Immature natural killer cell (primary cell): ENCODE measurements at regions not wholly inside any gene's neighbourhood (a gene's known extent, or its start where the extent isn't known, plus 50 kb on each side); places are given as distances from the start of the nearest gene placed in this dataset.

Experiments used
- DNase-seq, 3 donors: peaks; one replicate each; pipeline ENCODE4 v3.0.0; 2022; ENCODE audit warnings: mixed read lengths in 1 of 3
- H3K27ac Mint-ChIP-seq, 6 donors: one replicate each; pipeline ENCODE4 v1.8.0; 2020; ENCODE audit warnings: mixed read lengths in 6 of 6, mild to moderate bottlenecking in 5 of 6, inconsistent platforms in 4 of 6, moderate library complexity in 3 of 6
- H3K27me3 Mint-ChIP-seq, 3 donors: one replicate each; pipeline ENCODE4 v1.8.0; 2020 to 2021; ENCODE audit warnings: low read depth in 3 of 3, mild to moderate bottlenecking in 3 of 3, mixed read lengths in 3 of 3, moderate library complexity in 3 of 3, inconsistent platforms in 1 of 3
- H3K36me3 Mint-ChIP-seq, 3 donors: one replicate each; pipeline ENCODE4 v1.8.0; 2020; ENCODE audit warnings: mixed read lengths in 3 of 3, inconsistent platforms in 2 of 3, mild to moderate bottlenecking in 2 of 3
- H3K4me1 Mint-ChIP-seq, 2 donors: one replicate each; pipeline ENCODE4 v1.8.0; 2020; ENCODE audit warnings: inconsistent platforms in 2 of 2, mild to moderate bottlenecking in 2 of 2, mixed read lengths in 2 of 2, moderate library complexity in 1 of 2
- H3K4me3 Mint-ChIP-seq, 5 donors: one replicate each; pipeline ENCODE4 v1.8.0; 2020; ENCODE audit warnings: mild to moderate bottlenecking in 5 of 5, mixed read lengths in 5 of 5, inconsistent platforms in 3 of 5, moderate library complexity in 3 of 5
- H3K9me3 Mint-ChIP-seq, 6 donors: one replicate each; pipeline ENCODE4 v1.8.0; 2020; ENCODE audit warnings: mild to moderate bottlenecking in 6 of 6, mixed read lengths in 6 of 6, inconsistent platforms in 4 of 6, moderate library complexity in 3 of 6

DNA sequence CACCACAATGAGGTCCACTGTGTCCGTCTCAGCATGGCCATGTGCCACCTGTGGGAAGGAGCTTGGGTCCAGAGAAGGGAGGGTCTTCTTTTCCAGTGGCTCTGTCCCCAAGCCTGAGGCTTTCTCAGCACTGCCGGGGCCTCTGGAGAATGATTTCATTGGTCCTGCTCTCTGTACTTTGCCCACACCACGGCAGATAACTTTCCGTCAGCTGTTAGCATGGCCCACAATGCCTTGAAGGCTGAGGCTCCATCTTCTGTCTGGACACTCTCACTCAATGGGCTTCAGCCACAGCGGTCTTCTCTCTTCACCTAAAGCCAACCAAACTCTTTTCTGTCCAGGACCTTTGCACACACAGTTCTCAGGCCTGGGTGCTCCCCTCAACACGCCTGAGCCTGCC is 192.5 kb downstream of the CXCL12 start:
- Mint-ChIP-seq H3K27me3 (peaks cover 0 to 4% (median 1%) of the 10 kb centered on the region in 3 donors), H3K4me1 (no peaks in the 10 kb centered on the region), H3K27ac (no peak overlapping the region), H3K9me3 (peaks cover 0 to 7% (median 0%) of the 10 kb centered on the region in 6 donors), H3K36me3 (no peaks in the 10 kb centered on the region), H3K4me3 (no peak overlapping the region)
- DNase-seq = no peak

DNA sequence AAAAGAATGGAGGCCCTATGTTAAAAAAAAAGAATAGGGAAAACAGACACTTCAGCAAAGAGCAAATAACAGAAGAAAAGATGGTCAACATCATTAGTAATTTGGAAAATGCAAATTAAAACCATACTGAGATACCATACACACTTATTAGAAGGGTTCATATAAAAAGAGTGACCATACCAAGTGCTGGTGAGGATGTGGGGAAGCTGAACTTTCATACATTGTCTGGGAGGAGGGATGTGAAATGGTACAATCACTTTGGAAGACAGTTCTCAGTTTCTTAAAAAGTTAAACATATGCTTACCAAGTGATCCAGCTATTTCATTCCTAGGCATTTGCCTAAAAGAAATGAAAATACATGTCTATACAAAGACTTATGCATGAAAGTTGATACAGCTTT is 194.4 kb downstream of the CXCL12 start:
- Mint-ChIP-seq H3K36me3 (no peaks in the 10 kb centered on the region), H3K9me3 (peaks cover 0 to 7% (median 0%) of the 10 kb centered on the region in 6 donors), H3K27me3 (peaks cover 0 to 9% (median 1%) of the 10 kb centered on the region in 3 donors), H3K4me3 (no peak overlapping the region), H3K4me1 (no peaks in the 10 kb centered on the region), H3K27ac (no peak overlapping the region)
- DNase-seq = no peak

DNA sequence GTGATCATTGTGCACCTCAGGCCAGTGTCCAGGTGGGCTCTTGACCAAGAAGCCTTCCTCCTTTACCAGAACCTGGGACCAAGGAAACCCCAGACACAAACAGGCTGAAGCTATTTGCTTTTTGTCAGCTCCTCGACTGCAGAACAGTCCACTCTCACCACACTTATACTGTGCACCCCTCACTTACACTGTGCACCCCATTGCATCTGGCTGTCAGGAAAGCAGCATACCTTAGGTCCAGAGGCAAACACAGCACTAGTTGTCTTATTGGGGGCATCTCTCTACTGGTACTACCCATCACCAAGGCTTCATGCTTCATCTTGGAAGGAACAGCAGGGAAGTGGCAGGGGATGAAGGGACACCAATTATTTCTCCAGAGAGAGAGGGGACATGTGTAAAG is 198.1 kb downstream of the CXCL12 start:
- Mint-ChIP-seq H3K9me3 (peaks cover 0 to 7% (median 0%) of the 10 kb centered on the region in 6 donors), H3K4me1 (no peaks in the 10 kb centered on the region), H3K36me3 (no peaks in the 10 kb centered on the region), H3K27ac (no peak overlapping the region), H3K27me3 (peaks cover 0 to 11% (median 1%) of the 10 kb centered on the region in 3 donors), H3K4me3 (no peak overlapping the region)
- DNase-seq = no peak

DNA sequence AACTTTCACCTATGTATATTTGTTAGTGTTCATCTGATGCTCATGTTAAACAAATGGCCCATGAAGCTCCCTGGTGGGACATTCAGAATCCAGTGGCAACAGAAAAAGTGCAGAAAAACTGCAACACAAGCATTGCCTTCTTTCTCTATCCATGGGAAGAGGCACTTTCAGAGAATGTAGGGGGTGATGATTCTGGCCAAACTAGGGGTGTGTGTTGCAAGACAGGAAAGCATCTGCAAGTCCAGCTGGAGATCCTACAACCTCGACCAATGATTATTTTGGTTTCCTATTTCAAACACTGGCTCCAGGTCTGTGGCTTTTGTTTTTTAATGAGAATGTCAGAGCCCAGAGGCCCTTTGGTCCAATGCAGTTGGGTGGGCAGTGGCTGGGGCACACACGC is 198.7 kb downstream of the CXCL12 start:
- DNase-seq = no peak
- no peaks in the 10 kb centered on the region for H3K36me3 Mint-ChIP-seq
- peaks cover 0 to 7% (median 0%) of the 10 kb centered on the region in 6 donors for H3K9me3 Mint-ChIP-seq
- peaks cover 0 to 10% (median 1%) of the 10 kb centered on the region in 3 donors for H3K27me3 Mint-ChIP-seq
- H3K4me1 Mint-ChIP-seq = no peaks in the 10 kb centered on the region
- H3K4me3 Mint-ChIP-seq = no peak overlapping the region
- no peak overlapping the region for H3K27ac Mint-ChIP-seq

DNA sequence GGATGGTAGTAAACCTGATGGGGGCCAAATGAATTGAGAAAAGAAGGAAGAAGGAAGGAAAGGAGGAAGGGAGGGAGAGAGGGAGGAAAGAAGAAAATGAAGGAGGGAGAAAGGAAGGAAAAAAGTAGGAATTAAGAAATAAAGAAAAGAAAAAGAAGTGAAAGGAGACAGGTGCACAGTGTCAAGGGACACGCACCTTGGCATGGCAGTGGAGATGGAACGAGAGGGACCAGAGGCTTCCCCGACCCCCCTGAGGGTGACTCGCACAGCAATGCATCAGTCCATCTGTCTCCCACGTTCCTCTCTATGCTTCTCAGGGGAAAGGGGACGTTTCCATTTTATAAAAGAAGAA is 199.6 kb downstream of the CXCL12 start:
- Mint-ChIP-seq H3K27ac (no peak overlapping the region), H3K9me3 (peaks cover 0 to 7% (median 0%) of the 10 kb centered on the region in 6 donors), H3K36me3 (no peaks in the 10 kb centered on the region), H3K27me3 (peaks cover 0 to 10% (median 1%) of the 10 kb centered on the region in 3 donors), H3K4me1 (no peaks in the 10 kb centered on the region), H3K4me3 (no peak overlapping the region)
- no peak for DNase-seq

DNA sequence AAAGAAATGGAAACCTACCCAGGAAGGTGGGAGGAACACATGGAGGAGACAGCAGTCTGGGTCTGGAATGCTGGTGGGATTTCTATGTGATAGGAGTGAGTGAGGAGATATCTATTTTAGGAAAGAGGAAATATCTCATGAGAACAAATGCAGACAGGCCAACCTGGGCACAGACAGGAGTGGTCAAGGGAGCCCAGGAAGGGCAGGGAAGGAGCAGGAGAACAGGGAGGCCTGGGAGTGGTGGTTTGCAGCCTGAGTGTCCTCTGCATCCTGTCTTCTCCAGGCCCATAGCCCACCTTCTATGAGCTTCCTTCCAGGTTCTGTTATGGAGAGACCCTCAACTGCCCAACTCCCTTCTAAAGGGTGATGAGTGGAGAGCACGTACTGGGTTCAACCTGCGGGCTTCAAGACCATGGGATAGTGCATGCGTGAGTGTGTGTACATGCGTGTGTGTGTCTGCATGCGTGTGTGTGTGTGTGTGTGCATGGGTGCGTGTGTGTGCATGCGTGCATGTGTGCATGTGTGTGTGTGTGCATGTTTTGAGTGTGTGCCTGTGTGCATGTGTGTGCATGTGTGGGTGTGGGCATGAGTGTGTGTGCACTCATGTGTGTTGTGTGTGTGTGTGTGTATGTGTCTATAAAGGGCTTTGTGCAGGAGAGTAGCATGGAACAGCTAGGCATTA is 200.1 kb downstream of the CXCL12 start:
- H3K27ac Mint-ChIP-seq = no peak overlapping the region
- no peaks in the 10 kb centered on the region for H3K4me1 Mint-ChIP-seq
- DNase-seq = no peak
- H3K36me3 Mint-ChIP-seq = no peaks in the 10 kb centered on the region
- H3K4me3 Mint-ChIP-seq = no peak overlapping the region
- peaks cover 0 to 7% (median 0%) of the 10 kb centered on the region in 6 donors for H3K9me3 Mint-ChIP-seq
- peaks cover 0 to 10% (median 1%) of the 10 kb centered on the region in 3 donors for H3K27me3 Mint-ChIP-seq

DNA sequence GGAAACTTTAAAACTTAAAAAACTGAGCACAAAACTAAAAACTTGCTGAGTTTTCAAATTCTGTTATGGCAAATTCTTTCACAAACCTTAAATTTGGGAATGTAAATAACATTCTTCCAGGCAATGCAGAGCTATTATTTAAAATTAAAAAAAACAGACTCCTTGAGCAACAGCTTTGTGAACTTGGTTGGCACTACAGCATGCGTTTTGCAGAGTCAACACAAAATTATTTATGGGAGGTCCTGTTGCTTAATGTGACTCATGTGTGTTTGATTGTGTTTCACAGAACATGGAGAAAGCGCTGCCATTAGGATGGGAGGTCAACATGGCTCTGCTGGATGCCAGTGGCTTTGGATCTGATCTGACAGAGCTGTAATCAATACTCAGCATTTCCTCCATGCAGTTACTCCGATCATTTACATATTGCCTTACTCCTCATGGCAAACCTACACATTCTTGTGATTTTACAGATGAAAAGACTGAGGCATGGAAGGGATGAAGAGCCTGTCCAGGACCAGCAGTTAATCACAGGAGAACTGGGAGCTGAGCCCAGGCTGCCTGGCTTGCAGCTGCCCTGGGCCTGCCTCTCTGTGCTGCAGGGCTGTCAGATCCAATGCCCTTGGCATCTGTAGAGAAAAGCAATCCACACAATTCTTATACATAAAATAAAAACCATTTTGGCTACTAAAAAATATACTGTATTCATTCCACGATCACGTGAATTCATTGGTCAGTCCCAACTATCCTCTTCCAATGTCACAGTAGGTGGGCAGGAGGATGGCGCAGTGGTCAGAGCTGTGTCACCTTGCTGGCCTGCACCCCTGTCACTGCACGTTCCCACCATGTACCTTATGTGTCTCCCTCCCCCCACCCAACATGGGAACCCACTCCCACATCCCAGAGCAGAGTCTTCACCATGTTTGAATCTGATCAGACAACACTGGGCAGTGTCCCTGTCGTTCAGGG is 200.9 kb downstream of the CXCL12 start:
- DNase-seq = no peak
- Mint-ChIP-seq H3K27me3 (peaks cover 0 to 7% (median 1%) of the 10 kb centered on the region in 3 donors), H3K4me1 (no peaks in the 10 kb centered on the region), H3K4me3 (no peak overlapping the region), H3K9me3 (peaks cover 0 to 4% (median 0%) of the 10 kb centered on the region in 6 donors), H3K36me3 (no peaks in the 10 kb centered on the region), H3K27ac (no peak overlapping the region)

DNA sequence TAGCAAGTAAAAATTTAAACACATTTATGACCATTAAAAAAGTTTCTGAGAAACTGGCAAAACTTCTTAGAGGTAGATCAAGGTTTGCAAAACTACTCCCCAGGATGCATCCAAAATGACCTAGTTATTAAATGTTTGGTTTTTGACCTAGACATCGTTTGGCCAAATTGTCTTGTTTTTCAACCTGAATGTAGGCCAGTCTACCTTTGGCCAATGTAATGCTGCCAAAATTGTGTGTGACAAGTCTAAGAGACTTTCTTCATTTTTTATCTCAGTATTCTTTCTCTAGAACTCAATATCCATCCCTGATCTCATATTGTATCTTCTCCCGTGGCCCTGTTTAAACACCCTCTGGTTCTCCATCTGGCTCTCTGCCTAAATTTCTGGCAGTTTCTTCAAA is 202.0 kb downstream of the CXCL12 start:
- Mint-ChIP-seq H3K9me3 (no peaks in the 10 kb centered on the region), H3K27me3 (peaks cover 0 to 10% (median 1%) of the 10 kb centered on the region in 3 donors), H3K4me3 (no peak overlapping the region), H3K36me3 (no peaks in the 10 kb centered on the region), H3K27ac (no peak overlapping the region), H3K4me1 (no peaks in the 10 kb centered on the region)
- no peak for DNase-seq

DNA sequence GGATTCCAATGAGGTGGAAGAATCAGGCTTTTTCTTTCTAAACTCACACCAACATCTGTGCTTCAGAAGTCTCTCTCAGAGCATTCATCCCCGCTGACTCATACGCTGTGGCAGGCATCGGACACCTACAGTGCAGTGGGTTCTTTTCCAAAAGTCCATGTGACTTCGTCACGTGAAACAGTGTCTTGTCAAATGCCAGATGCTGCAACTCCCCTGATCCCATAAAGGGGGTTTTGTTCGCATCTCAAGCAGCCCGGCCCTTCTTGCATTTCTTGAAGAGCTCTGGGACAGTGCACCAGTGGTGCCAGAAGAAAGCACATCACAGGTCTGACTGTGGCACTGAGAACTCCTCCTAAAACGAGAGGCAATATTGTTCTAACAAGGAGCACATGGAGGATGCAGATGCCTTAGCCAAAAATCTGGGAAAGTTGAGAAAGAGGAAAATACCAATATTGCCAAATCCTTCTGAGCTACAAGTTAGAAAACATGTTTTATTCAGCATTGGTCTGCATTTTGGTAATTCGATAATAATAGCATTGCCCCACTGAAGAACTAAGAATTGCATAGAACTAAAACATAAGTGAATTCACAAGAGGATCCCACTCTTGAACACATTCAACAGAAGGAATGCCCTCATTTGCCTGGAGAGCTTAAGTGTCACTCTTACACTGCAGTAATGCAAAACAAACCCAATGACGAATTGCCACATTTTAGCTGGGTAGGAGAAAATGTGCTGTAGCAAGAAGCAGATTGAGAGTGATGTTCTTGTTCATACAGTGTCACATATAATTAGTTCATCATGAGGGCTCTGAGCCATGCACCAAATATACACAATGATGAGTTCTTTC is 204.4 kb downstream of the CXCL12 start:
- no peak for DNase-seq

DNA sequence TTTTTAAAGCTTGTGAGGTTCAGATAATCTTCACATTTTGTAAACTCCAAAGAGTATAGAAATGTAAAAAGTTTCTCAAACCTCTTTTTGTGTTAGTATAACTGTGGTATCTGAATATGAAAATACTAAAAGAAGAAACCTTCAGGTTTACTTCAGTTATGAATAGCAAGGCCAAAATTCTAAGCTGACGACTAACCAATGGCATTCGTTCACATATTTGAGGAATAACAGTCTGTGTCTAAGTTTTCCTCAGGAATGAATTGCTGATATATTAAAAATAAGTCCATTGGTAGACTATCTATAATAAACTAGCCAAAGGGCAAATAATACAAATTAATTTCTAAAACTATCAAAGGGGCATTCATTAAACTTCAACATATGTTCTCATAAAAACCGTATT is 206.0 kb downstream of the CXCL12 start:
- H3K4me3 Mint-ChIP-seq = no peak overlapping the region
- no peak overlapping the region for H3K27ac Mint-ChIP-seq
- no peak for DNase-seq
- H3K4me1 Mint-ChIP-seq = no peaks in the 10 kb centered on the region
- no peaks in the 10 kb centered on the region for H3K36me3 Mint-ChIP-seq
- no peaks in the 10 kb centered on the region for H3K9me3 Mint-ChIP-seq
- peaks cover 0 to 5% (median 3%) of the 10 kb centered on the region in 3 donors for H3K27me3 Mint-ChIP-seq

More for the DNA sequence above, 204.4 kb downstream of the CXCL12 start:
- Mint-ChIP-seq H3K9me3 (no peaks in the 10 kb centered on the region), H3K36me3 (no peaks in the 10 kb centered on the region), H3K27ac (no peak overlapping the region), H3K4me3 (no peak overlapping the region), H3K27me3 (peaks cover 0 to 8% (median 1%) of the 10 kb centered on the region in 3 donors), H3K4me1 (no peaks in the 10 kb centered on the region)

DNA sequence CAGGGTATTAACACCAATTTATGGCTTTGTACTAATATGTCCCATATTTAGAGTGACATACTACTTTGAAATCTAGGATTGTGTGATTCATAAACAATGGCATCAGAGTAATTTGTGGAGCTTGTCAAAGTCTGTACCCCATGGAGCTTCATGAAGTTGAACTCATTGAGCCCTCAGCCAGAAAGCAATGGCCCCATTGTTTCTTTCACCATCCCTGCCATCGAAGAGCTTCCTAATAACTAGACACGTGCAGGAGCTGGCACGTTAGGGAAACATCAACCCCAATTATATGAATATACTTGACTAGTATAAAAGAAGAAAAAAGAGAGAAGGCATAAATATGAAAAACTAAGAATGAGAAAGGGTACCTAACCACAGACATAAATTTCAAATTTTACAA is 206.6 kb downstream of the CXCL12 start:
- Mint-ChIP-seq H3K4me1 (no peaks in the 10 kb centered on the region), H3K36me3 (no peaks in the 10 kb centered on the region), H3K4me3 (no peak overlapping the region), H3K27ac (no peak overlapping the region), H3K9me3 (no peaks in the 10 kb centered on the region), H3K27me3 (peaks cover 0 to 5% (median 3%) of the 10 kb centered on the region in 3 donors)
- no peak for DNase-seq

DNA sequence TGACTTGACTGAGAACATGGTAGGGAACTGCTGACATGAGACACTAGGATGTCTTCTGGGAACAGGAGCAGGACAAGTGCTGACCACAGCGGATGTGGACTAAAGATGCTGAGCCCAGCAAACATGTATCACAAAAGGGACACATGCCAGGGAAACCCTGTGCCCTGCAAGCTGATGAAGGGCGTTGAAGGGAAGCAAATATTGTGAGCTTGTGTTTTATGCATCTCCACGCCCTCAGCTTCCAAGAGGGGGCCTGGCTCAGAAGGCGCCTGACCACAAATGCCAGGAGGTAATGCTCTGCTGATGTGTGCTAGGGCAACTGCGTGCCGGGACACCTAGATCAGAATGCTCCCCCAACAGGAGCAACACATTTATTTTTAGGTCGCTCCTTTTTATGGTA is 207.3 kb downstream of the CXCL12 start:
- H3K27me3 Mint-ChIP-seq = peaks cover 0 to 5% (median 2%) of the 10 kb centered on the region in 3 donors
- no peaks in the 10 kb centered on the region for H3K36me3 Mint-ChIP-seq
- no peak for DNase-seq
- no peaks in the 10 kb centered on the region for H3K4me1 Mint-ChIP-seq
- no peak overlapping the region for H3K27ac Mint-ChIP-seq
- no peaks in the 10 kb centered on the region for H3K9me3 Mint-ChIP-seq
- H3K4me3 Mint-ChIP-seq = no peak overlapping the region

DNA sequence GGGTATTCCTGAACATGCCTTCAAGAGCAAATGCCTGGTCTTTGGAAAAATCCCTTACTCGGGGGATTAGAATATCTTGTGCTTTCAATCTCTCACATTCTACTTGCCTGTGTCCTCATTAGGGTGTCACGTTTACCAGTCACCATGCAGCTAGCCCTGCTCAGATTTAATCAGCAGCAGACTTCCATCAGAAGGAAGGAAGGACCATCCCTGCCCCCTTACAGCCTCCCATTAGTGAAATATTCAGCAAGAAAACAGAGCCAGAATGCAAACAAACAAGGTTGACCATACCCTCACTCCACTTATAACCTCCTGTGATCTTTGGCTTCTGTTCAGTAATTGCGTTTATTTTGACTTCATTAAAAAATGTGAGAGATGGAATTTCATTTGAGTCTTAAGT is 208.6 kb downstream of the CXCL12 start:
- Mint-ChIP-seq H3K4me3 (no peak overlapping the region), H3K9me3 (no peaks in the 10 kb centered on the region), H3K36me3 (no peaks in the 10 kb centered on the region), H3K27me3 (peaks cover 0 to 5% (median 2%) of the 10 kb centered on the region in 3 donors), H3K27ac (no peak overlapping the region), H3K4me1 (no peaks in the 10 kb centered on the region)
- DNase-seq = no peak

DNA sequence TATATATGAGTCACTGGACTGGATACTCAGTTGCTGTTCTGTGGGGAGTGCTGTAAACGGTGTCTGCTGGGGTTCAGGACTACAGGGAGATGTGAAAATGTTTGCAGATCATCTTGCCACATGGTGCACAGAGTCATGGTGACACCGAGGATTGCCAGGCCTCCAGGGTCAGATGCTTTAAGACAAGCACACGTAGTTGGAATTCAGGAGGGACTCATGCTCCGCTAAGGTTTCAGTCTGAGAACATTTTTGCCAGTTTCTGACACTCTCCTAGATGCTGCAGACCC is 211.3 kb downstream of the CXCL12 start:
- no peak for DNase-seq
- H3K36me3 Mint-ChIP-seq = no peaks in the 10 kb centered on the region
- no peak overlapping the region for H3K27ac Mint-ChIP-seq
- peaks cover 0 to 11% (median 2%) of the 10 kb centered on the region in 3 donors for H3K27me3 Mint-ChIP-seq
- H3K9me3 Mint-ChIP-seq = no peaks in the 10 kb centered on the region
- H3K4me1 Mint-ChIP-seq = no peaks in the 10 kb centered on the region
- no peak overlapping the region for H3K4me3 Mint-ChIP-seq
